NCI-H1694 treated with DMSO at 0.1 percent for 48 hours (cell line): ENCODE measurements at regions not wholly inside any gene's neighbourhood (a gene's known extent, or its start where the extent isn't known, plus 50 kb on each side); places are given as distances from the start of the nearest gene placed in this dataset.
A peak's percentile ranks its signal among the peaks of the same experiment; 100 is the strongest.

Experiments used
- DNase-seq: peaks from one replicate; lab custom pipeline; 2025; lab: John Stamatoyannopoulos, UW

DNA sequence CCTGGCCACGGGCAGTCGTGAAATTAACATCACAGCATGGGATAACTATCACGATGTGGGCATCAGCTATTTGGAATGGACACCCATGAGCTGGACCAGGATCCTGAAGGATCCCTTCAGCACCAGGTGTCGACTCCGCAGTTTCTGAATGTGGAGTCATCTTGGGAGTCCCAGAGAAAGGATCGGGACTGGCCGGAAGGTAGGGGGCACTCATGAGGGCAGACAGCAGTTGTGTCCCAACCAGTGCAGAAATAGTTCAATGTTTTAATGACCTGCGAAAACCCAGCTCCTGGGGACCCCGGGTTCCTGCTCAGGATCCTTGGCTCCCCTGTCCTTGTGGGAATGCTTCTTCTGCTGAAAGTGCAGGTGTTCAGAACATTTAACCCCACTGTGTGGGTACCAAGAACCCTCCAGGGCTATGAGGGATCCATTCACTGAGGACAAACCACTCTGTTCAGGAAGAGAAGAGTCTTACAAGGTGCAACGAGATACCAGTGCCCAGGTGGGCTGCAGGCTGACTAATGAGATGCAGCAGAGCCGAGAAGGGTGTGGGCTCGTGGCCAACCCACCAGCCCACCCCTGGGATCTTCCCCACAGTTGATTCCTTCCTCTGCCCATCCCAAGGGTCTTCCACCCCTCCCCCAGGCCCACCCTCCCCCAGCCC lies 154.8 kb downstream of the SALL1 start:
- no peak for DNase-seq

DNA sequence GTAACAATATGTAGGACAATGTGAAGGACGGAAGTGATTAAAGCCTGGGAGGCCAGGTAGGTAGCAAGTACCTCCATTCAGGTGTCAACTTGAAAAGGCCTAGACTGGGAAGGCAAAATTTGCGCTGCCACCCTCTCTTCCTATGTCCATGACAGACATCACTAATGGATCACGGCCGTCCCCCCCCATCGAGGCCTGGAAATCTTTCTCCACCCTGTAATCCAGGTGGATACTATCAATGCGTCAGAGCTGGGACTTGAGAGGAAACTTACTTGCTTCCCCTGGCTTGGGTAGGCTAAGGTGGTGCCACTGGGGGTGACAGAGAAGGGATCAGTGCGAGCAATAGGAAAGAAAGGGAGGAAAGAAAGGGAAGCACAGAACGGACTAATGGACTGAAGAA lies 156.1 kb downstream of the SALL1 start:
- no peak for DNase-seq

DNA sequence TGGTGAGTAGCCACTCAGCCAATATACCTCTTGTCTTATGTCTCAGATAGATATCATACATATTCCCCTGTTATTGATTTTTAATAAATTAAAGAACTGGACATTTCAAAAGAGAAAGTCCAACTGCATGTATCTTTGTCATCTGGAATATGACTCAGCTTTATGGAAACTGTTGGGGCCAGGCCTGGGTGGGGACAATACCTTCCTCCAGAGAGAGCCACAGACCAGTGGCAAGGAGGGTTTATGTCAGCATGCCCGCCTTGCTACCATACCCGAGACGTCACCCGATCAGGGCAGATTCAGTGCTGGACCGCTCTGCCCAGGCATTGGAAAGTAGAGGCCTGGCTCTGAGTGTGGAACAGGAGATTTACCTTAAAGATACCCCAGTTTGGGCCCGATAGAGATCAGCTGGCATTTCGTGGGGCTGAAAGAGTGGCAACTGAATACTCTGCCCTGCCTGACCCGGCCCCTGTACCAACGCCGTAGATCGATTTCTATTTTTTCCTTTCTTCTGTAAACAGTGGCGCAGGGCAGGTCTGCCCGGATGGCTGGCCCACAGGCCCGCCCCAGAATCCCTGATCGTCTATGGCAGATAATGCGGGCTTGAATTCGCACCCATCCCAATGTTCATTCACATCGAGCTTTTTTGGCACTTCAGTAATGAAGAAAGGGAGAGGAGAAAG lies 158.6 kb downstream of the SALL1 start:
- no peak for DNase-seq

DNA sequence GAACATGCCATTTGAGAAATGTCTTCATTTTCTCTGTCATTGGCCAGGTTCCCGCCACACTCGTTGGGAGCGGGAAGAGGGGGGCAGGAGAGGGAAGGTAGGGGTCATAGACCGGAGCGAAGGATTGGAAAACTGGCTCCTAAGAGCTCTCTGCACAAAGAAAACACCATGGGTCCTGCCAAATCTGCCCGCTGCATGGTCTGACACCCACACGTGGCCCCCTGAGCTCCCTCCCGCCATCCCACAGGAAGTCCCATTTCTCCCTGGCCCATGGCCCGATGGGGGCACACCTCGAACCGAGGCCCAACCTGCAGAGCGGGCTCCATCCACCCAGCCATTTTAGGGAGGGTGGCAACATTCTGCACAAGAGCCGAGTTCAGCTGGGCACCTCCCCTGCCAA lies 159.6 kb downstream of the SALL1 start:
- no peak for DNase-seq

DNA sequence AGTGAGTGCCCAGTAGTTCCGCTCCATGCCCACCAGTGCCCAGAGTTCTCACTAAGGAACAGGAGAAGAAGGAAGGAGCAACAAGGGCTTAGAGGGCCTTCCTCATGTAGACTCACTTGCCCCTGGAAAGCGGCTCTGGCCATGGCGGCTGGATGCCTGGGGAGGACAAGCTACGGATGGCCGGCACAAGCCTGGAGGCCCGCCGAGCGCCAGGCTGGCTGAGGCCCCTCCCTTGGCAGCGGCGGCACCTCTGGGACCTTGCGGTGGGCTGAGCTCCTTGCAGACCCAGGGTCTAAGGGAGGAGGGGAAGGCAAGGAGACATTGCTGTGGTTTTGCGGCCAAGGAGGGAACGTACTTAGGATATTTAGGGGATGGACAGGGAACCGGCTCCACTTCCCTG lies 160.1 kb downstream of the SALL1 start:
- DNase-seq, result no peak

DNA sequence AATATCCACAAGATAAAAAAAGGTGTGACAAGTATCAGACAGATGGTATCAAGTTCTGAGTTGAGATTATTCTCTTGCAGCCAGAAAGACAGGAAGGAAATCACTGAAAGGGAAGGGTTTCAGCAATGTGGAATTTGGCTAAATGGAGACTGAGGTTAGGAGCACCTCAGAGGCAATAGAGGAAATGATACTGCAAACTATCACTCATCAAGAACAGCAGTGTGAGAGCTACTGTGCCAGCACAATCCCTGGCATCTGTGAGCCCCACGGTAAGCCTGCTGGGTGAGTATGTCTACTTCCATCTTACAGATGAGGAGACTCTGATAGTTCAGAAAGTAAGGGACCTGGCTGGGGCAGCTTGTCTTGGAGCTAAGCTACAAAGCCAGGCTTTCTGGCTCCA lies 162.0 kb downstream of the SALL1 start:
- DNase-seq, result no peak

DNA sequence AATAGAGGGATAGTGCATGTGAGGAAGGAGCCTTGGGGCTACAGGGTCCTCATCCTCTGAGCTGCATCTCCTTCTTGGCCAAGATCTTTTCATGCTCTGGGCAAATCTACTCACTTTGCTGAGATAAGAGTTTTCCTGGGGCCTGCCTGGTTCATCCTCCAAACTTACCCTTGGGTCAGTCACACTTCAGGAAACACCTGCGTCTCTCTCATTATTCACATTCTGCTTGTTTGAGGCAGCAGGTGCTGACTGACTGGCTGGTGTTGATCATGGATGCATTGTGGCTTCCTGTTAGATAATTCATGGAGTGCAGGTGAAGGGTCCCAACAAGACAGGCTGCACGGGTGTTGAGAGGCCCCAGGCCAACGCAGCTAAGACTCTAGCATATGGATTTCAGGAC lies 162.6 kb downstream of the SALL1 start:
- no peak for DNase-seq

DNA sequence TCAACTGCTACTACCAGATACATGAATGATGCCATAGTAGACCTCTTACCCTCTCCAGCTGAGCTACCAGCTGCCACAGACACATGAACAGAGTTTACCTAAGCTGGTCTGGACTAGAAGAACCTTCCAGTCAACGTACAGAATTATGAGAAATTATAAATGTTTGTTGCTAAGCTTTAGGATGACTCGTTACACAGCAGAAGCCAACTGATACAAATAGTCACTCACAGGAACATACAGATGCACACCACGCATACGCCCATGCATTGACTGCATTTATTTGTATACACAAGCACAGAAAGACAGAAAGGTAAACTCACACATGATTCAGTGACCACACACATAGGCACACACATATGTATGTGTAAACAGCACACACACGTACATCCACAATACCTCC lies 164.6 kb downstream of the SALL1 start:
- DNase-seq, result no peak

DNA sequence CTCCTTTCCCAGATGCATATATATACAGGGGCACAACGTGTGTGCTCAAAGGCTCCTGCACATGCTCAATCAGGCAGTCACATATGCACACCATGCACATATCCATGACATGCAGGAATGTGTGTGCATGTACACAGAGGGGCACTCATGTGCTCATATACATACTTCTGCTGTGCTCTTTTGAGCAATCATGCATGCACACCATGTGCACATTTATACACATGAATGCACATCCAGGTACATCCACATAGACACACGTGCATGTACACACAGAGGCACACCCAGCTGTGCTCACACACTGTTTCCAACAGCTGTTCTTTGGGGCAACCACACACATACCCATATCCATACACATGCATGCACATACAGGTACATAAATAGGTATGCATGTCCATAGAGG lies 165.3 kb downstream of the SALL1 start:
- peak; percentile 9 for DNase-seq

DNA sequence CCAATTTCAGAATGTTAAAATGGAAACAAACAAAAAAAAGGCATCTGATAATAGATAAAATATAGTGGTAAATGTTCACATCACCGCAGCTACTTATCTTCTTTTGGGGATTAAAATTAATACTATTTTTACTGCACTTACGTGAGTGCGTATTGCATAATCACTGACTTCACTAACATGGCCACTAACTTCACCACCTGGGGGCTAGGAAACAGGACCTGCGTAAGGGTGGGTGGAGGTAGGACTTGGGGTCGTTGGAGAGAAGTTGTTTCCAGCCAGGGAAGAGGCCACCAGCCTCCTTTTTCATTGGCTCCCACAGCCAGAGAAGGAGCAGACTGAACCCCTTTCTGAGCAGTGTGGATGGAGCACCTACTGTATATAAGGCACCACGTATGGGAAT lies 166.4 kb downstream of the SALL1 start:
- no peak for DNase-seq

DNA sequence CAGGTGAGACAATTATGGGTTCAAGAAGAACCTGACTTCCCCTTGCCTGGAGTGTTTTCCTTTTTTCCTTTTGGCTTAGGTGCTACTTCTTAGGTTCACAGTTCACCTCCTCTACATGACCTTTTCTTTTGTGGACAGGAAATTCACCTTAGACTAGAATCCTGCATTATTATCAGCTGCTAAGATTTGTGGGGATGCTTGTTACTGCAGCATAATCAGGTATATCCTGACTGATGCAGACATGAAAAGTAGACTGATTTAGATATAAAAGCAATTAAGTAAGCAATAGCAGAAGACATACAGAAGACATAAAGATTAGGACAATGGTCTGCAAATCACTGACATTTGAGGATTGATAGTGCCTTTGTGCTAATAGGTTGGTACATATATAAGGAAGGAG lies 168.3 kb downstream of the SALL1 start:
- DNase-seq, result no peak

DNA sequence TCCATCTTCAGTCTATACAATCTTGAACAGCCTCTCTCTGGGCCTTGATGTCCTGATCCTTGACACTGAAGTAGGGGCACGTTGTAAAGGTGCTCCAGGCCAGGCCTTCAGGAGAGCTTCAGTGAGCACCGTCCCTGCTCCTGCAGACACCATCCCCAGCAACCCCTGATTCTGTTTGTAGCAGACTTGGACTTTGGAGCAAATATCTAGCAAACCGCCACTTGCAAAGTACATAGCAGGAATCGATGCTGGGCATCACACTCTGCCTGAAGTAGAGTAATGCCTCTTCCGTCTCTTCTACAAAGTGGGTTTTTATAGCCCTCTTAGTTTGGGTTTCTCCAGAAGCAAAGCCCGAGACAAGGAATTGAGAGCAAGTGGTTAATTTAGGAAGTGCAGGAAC lies 169.1 kb downstream of the SALL1 start:
- DNase-seq, result no peak

DNA sequence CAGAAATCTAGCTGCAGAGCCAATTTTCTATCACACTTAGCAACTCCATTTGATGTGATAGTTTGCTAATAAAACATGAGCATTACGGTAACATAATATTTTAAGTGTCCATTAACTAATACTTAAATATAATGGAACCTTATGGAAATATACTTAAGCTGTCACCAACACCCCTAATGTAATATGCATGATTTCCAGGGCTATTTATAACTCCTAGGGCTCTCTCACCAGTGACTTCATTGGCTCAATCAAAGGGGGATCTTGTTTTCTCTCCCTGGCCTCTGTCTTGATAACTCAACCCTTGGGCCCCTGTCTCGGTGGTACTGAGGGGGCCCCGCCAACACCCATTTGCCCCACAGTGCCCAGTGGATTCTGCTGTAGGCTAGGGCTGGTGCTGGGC lies 170.4 kb downstream of the SALL1 start:
- no peak for DNase-seq

DNA sequence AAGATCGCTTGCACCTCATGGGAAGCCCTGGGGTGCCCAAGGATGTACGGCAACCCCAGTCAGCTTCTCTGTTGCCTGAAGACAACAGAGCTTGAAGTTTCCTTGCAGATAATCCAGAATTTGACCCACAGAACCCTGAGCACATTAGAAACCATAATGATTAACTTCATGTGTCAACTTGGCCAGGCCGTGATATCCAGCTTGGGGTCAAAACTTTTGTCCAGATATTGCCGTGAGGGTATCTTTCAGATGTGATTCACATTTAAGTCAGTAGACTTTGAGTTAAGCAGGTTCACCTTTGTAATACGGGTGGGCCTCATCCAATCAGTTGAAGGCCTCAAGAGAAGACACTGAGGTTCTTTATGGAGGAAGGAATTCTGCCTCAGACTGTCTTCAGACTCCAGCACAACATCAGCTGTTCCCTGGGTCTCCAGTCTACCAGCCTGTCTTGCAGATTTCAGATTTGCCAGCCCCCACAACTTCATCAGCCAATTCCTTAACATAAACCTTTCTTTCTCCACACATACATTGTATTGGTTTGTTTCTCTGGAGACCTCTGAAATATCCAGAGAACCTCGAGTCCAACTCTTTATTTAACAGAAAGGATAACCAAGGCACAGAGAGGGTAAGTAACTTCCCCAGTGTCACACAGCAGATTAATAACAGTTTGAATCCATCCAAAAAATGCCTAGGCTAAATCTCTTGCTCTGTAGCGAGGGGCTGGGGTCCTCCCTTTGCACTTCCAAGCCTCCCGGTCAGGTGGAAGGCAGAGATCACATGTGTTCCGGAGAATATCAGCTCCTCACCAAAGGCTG lies 171.1 kb downstream of the SALL1 start:
- no peak for DNase-seq

DNA sequence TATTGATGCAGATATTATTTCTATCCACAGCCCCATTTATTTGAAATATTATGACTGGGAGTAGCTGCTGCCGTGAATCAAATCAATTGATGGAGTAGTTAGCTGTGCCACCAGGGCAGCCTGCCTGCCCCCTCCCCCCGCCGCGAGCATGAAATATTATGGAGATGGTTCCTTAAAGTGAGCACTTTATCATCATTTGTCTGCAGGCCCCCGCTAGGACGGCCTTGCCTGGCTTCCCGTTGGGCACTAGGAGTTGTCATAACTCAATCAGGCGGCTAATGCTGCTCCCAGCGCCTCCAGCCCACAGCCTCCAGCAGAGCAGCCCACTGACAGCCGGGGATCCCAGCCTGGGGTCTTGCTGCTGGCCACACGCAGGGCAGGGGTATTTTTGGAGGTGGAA lies 173.9 kb downstream of the SALL1 start:
- DNase-seq, result no peak

DNA sequence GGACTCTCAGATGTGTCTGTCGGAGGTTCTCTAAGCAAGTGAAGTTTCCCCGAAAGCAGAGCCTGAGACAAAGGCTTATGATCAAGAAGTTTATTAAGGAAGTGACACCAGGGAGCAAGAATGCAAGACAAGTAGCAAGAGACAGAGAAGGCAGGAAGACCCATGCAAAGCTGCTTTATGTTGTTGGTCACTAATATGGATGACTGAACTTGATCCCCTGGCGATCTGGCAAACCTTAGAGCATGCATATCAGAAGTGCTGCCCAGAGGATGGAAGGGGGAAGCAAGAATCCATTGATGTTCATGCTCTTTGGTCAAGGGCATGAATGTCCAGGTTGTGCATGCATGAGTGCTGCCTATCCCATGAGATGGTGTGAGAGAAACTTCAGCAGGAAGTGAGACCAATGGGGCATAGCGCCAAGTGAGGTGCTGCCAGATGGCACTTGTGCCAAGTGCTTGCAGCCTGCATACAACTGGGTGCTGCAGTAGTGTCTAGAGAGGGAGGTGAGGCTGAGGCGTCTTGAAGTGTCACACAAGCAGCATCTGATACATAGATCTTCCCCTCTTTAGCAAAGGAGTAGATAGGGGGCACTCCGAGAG lies 176.5 kb downstream of the SALL1 start:
- DNase-seq, result no peak

DNA sequence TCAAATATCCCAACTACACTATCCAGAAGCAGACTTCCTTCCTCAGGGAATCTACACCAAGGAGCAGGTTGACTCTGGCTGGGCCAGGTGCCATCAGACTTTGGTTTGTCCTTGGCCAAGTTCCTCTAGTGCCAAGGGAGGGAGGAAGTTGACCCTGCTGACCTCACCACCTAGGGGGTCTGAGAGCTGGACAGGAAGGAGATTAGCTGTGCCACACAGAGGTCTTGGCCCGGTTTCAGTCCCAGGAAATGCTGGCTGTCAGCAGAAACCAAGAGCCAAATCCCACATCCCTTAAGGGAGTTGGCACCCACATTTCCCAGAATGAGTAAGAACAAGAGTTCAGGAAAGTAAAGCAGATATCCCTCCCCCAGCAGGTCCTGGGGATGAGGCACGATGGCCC lies 178.2 kb downstream of the SALL1 start:
- no peak for DNase-seq

DNA sequence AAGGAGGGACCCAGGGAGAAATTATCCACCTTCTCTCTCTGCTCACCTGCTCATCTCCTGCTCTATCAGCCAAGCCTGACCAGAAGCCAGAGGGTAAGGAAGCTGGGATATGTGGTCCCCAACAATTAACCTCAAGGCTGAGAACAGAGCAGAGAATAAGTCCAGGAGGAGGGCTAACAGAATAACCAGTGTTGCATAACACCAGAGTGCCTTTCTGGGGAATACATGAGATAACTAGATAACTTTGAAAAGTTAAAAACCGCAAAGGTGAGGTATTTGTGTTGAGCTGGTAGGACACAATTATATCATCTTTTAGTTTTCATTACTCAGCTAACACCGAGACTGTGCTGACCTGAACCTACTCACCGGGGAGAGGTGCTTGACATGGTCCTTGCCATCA lies 180.8 kb downstream of the SALL1 start:
- DNase-seq, result no peak

DNA sequence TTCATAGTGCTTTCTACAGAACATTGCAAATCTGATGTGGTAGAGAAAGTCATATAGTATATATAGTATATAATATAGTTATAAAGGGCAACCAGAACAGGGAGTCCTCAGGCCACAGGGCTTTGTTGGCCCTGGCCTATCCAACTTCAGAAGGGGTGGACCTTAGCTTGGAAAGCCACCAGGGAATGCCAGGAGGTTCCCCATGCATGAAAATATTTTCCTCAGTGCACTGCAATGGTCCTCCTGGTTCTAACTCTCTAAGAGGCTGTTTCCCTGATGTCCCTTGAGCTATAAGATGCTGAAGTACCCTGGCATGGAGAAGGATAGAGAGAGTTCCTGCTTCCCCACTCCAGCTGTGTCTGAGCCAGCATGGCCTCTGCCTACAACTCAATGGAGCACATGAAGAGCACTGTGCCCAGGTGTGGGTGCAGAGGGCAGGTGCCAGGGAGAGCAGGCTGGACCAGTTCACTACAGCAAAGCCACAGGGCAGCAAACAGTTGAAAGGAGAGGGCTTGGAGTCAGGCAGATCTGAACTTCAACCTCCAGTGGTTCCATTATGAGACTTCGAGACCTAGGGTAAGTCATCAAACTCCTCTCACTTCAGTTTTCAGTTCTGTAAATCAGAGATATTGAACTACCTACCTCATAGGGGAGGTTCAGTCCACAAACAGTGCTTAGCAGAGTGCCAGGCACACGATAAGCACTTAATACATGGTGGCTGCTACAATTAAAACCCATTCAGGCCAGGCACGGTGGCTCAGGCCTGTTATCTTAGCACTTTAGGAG lies 183.1 kb downstream of the SALL1 start:
- no peak for DNase-seq

DNA sequence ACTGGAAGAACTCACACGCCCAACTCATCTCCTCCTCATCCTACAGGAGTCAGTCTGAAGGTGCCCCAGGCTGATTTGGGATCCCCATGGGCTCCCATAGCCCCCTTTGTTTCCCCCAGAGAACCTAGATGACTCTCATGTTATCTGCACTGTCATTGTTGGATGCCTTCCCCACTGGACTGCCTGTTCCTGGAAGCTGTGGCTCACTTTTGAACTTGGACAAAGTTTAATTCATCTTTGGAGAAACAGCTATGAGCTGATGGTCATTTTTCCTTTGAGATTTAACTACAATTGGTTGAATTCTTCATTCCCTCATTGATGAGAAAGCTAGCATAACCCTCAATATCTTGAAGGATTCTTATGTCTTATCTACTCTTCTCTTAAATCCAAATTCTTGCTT lies 186.6 kb downstream of the SALL1 start:
- no peak for DNase-seq

DNA sequence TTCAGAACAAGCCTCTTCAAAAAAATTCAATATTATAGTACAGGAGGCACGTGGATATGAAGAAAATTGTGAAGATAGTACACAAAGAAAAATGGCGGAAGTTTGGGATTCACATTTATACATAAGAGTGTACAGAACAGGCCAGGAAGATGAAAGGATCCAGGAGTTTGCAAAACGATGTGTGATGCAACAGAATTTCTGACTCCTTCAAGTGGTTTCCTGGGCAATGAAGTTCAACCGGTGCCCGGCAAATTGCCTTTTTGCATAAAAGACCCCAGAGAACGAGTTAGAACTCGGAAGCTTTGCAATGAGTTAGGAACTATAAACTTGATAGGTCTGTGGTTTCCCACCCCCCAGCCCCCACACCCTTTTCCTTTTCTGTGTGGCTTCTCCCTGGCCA lies 189.1 kb downstream of the SALL1 start:
- DNase-seq, result no peak
